D721Med (cell line): ENCODE measurements at regions not wholly inside any gene's neighbourhood (a gene's known extent, or its start where the extent isn't known, plus 50 kb on each side); places are given as distances from the start of the nearest gene placed in this dataset.

Experiments
- DNase-seq: peaks from one replicate; pipeline ENCODE4 v3.0.0; 2011; ENCODE audit warnings: low spot score; ENCODE audit not compliant: insufficient read length
- FAIRE-seq: peaks from 2 replicates; lab custom pipeline; 2011; peaks lifted over from hg19 to GRCh38; lab: Jason Lieb, UNC
- CTCF ChIP-seq: IDR thresholded peaks from 2 replicates; pipeline ENCODE4 v1.5.1; 2012; ENCODE audit warnings: mild to moderate bottlenecking, control low read depth; ENCODE audit not compliant: insufficient read depth; ENCODE audit errors: missing control alignments

- FAIRE-seq (no peak), DNase-seq (no peak)
- TF ChIP-seq CTCF = no peak
These were observed 88.5 kb upstream of the COL5A2 start for GRCh38 chr2:189267925-189268579.

GRCh38 chr2:189268763-189269162, 89.2 kb upstream of the COL5A2 start:
- TF ChIP-seq CTCF = no peak
- no peak for FAIRE-seq
- DNase-seq = no peak

GRCh38 chr2:189273734-189274133, 94.2 kb upstream of the COL5A2 start:
- no peak for DNase-seq
- no peak for FAIRE-seq
- no peak for TF ChIP-seq CTCF

GRCh38 chr2:189274361-189274760, 94.8 kb upstream of the COL5A2 start:
- FAIRE-seq (no peak), DNase-seq (no peak)
- TF ChIP-seq CTCF = no peak

GRCh38 chr2:189276277-189276676, 96.7 kb upstream of the COL5A2 start:
- FAIRE-seq (no peak), DNase-seq (no peak)
- TF ChIP-seq CTCF = no peak

GRCh38 chr2:189281201-189281600, 101.6 kb upstream of the COL5A2 start:
- no peak for DNase-seq
- no peak for FAIRE-seq
- TF ChIP-seq CTCF = no peak

- TF ChIP-seq CTCF = no peak
- FAIRE-seq (no peak), DNase-seq (no peak)
These were observed 105.8 kb upstream of the COL5A2 start for GRCh38 chr2:189285349-189285748.
